ENCODE measurements at regions not wholly inside any gene's neighbourhood (a gene's known extent, or its start where the extent isn't known, plus 50 kb on each side); places are given as distances from the start of the nearest gene placed in this dataset.

- no peak overlapping the region for H2BK15ac ChIP-seq (ENCODE audit: low read depth, low read length)
- H3K4me1 ChIP-seq (ENCODE audit: insufficient read depth, low read length) = no peaks in the 10 kb centered on the region; the same call in 1 of the 2 replicates
- no peak overlapping the region for H3K9ac ChIP-seq (ENCODE audit: extremely low read depth, insufficient read length, low read length)
- H3K18ac ChIP-seq (ENCODE audit: insufficient read length, low read depth, low read length) = no peak overlapping the region
- no peak overlapping the region for H4K8ac ChIP-seq (replicated peaks; ENCODE audit: insufficient read length, low read depth, low read length)
- DNase-seq = no peak
- H3K79me1 ChIP-seq (ENCODE audit: insufficient read depth, low read depth, low read length, poor library complexity, severe bottlenecking) = no peaks in the 10 kb centered on the region
- H2BK20ac ChIP-seq (ENCODE audit: low read depth, low read length, poor library complexity, severe bottlenecking) = no peak overlapping the region
- H2BK5ac ChIP-seq (ENCODE audit: insufficient read length, low read length) = no peak overlapping the region
- Mint-ChIP-seq H3K9me3 (peaks cover 5 to 6% of the 10 kb centered on the region in 2 experiments; a peak in 4 of 5 replicates), H3K4me1 (peaks cover 17 to 29% of the 10 kb centered on the region in 2 experiments), H3K27me3 (ENCODE audit: low read depth) (no peaks in the 10 kb centered on the region), H3K36me3 (ENCODE audit: insufficient read depth in 1 of 3, low read depth in 3 of 3) (peaks cover 0 to 3% (median 0%) of the 10 kb centered on the region in 3 experiments; a peak in 1 of 7 replicates), H3K4me3 (no peak overlapping the region), H3K27ac (no peak overlapping the region)
- no peaks in the 10 kb centered on the region for H3K79me2 ChIP-seq (ENCODE audit: insufficient read depth, low read length)
- H3K23ac ChIP-seq (ENCODE audit: insufficient read length, low read depth, low read length) = no peak overlapping the region
- H4K5ac ChIP-seq (ENCODE audit: insufficient read length, low read depth, low read length) = no peak overlapping the region
- H4K20me1 ChIP-seq (ENCODE audit: control insufficient read depth, insufficient read depth, insufficient read length) = no peaks in the 10 kb centered on the region
- H3K4me2 ChIP-seq (ENCODE audit: insufficient read depth, insufficient read length, low read length) = no peak overlapping the region
- H3K23me2 ChIP-seq (ENCODE audit: insufficient read length, low read depth, low read length, poor library complexity, severe bottlenecking) = no peaks in the 10 kb centered on the region
- no peak overlapping the region for H3T11ph ChIP-seq (ENCODE audit: low read length)
- no peak overlapping the region for H2BK120ac ChIP-seq (ENCODE audit: low read depth, low read length, poor library complexity, severe bottlenecking)
- H3K4ac ChIP-seq (ENCODE audit: low read depth, low read length) = no peak overlapping the region
- H2AK5ac ChIP-seq (ENCODE audit: insufficient read length, low read length) = no peak overlapping the region
- no peak overlapping the region for H3K56ac ChIP-seq (ENCODE audit: insufficient read length, low read depth, low read length)
- H3K14ac ChIP-seq (ENCODE audit: insufficient read depth, low read length) = no peak overlapping the region
- H3K27ac ChIP-seq (ENCODE audit: insufficient read length, low read depth, low read length) = no peak overlapping the region
- H2AFZ ChIP-seq (ENCODE audit: low read length) = no peak overlapping the region
- H3K9me3 ChIP-seq (ENCODE audit: control insufficient read depth, low read depth, low read length) = no peaks in the 10 kb centered on the region
- no peak for TF ChIP-seq CTCF (conservative IDR thresholded peaks at IDR 0.05)
- H4K91ac ChIP-seq (ENCODE audit: insufficient read length, low read depth, low read length) = no peak overlapping the region
- H2BK12ac ChIP-seq (ENCODE audit: insufficient read length, low read depth, low read length) = no peak overlapping the region
- WGBS (ENCODE audit: extremely low coverage, insufficient read length, low lambda C conversion rate) = no CpG with 5 or more reads among the region's 7 CpGs
- H3K27me3 ChIP-seq (ENCODE audit: insufficient read depth, low read length) = no peaks in the 10 kb centered on the region
These were observed 420.7 kb downstream of the INSC start for GRCh38 chr11:15535414-15535813.

Data from H9 (cell line).